GM23248 (cell line): ENCODE measurements at regions not wholly inside any gene's neighbourhood (a gene's known extent, or its start where the extent isn't known, plus 50 kb on each side); places are given as distances from the start of the nearest gene placed in this dataset.

Source experiments
- EZH2 ChIP-seq: fragments of 200-600 bp; sonication (generic); IDR thresholded peaks from 2 replicates; pipeline ENCODE4 v1.6.1; 2018; ENCODE audit warnings: antibody characterized with exemption, mild to moderate bottlenecking; ENCODE audit not compliant: insufficient read depth, poor library complexity, severe bottlenecking
- EZH2phosphoT487 ChIP-seq: fragments of 200-600 bp; sonication (generic); IDR thresholded peaks from 2 replicates; pipeline ENCODE4 v1.6.1; 2018; ENCODE audit warnings: antibody characterized with exemption, moderate library complexity, mild to moderate bottlenecking, low read depth; ENCODE audit not compliant: insufficient read depth

DNA sequence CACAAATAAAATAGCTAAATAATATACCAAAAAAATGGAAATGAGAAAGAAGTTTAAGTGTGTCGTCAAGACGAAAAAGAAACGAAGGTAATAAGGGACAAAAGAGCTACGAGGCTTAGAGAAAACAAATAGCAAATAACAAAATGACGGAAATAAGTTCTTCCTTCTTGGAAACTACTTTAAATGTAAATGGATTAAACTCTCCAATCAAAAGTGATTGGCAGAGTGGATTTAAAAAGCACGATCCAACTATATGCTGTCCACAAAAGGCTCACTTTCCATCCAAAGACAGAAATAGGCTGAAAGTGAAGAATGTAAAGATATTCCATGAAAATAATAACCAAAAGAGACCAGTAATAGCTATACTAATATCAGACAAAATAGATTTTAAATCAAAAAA, 82.4 kb downstream of the DIO3 start:
- TF ChIP-seq EZH2 (no peak), EZH2phosphoT487 (no peak)
